Psoas muscle (tissue), 7 donors: ENCODE measurements at regions not wholly inside any gene's neighbourhood (a gene's known extent, or its start where the extent isn't known, plus 50 kb on each side); places are given as distances from the start of the nearest gene placed in this dataset.

Experiments
- ATAC-seq, 4 donors: fragments of 200-7000 bp; cut with Tn5 transposase; one replicate each; pipeline ENCODE4 v1.9.1; 2020; ENCODE audit warnings: moderate library complexity in 3 of 4, mild to moderate bottlenecking in 2 of 4
- DNase-seq, 2 donors: peaks; one replicate each; pipeline ENCODE4 v3.0.0-alpha.2; 2020
- H3K27ac ChIP-seq: fragments of 200-600 bp; one replicate; pipeline ENCODE4 v1.8.0; 2022
- H3K27me3 ChIP-seq, 3 donors: fragments of 200-600 bp in 1 of 3; one replicate each; pipeline versions ENCODE4 v1.6.1 to v1.8.0; 2013 to 2022; ENCODE audit warnings: low read length in 2 of 3, mild to moderate bottlenecking in 2 of 3, moderate library complexity in 1 of 3; ENCODE audit not compliant: insufficient read depth in 3 of 3
- H3K36me3 ChIP-seq, 2 donors: fragments of 200-600 bp in 1 of 2; one replicate each; pipeline versions ENCODE4 v1.6.1 to v1.8.0; 2013 to 2022; ENCODE audit warnings: low read depth in 1 of 2, mild to moderate bottlenecking in 1 of 2, moderate library complexity in 1 of 2; ENCODE audit not compliant: insufficient read depth in 1 of 2
- H3K4me1 ChIP-seq: fragments of 200-600 bp; one replicate; pipeline ENCODE4 v1.8.0; 2022
- H3K4me3 ChIP-seq: fragments of 200-600 bp; one replicate; pipeline ENCODE4 v1.8.0; 2022; ENCODE audit warnings: mild to moderate bottlenecking
- H3K9me3 ChIP-seq: fragments of 200-600 bp; one replicate; pipeline ENCODE4 v1.8.0; 2022
- WGBS, 3 donors: extraction: QIAGEN DNeasy Blood & Tissue Kit; methylation state at CpG; one replicate each; pipeline versions ENCODE4 v1.1.6 to v1.1.7; 2013; 5-methylcytosine and 5-hydroxymethylcytosine counted together
- intact Hi-C, 2 donors: fragments of 100-400 bp; cut with DNase I; formaldehyde crosslinking; loops; one replicate each; pipeline versions ENCODE4 v1.11.0 to v1.14.2; 2022
- TF ChIP-seq, protein P1 (sequence below): fragments of 200-600 bp; IDR thresholded peaks from one replicate; pipeline ENCODE4 v1.8.0; 2022; ENCODE audit warnings: antibody characterized with exemption
- donor health status: healthy with polysubstance abuse.
- donor health status: DM: no; HTN: no; CAD: no; lungs with moderate emphysema.
- donor health status: Bipolar disorder and iron deficiency.
- donor health status: healthy.
- donor health status: DM: yes; HTN: yes; CAD: no.
- donor health status: DM: no; HTN: no; CAD: no.
- donor health status: DM: yes; HTN: yes; CAD: no.

DNA sequence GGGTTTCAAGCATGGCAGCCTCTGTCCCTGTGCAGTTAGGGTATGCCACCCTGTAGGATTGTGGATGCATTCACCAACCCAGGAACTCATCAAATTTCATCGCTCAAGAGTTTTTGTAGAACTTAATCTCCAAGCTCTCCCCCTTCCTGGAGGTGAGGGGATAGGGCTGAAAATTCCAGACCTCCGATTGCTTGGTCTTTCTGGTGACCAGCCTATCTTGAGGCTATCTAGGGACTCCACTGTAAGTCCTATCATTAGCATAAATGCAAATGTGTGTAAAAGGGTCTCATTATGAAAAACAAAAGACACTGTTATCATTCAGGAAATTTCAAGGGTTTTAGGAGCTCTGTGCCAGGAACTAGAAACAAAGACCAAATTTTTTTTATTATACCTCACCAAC is 244.0 kb downstream of the DUSP6 start:
- H3K4me3 ChIP-seq, result no peak overlapping the region
- no peaks in the 10 kb centered on the region for H3K4me1 ChIP-seq
- H3K27me3 ChIP-seq, result no peaks in the 10 kb centered on the region
- DNase-seq (no peak), ATAC-seq (no peak)
- H3K27ac ChIP-seq, result no peak overlapping the region
- WGBS, 3 donors, result 89 to 96% (median 93%) methylated on average over 2 of the region's 2 CpGs
- intact Hi-C loops, result no loop called here
- H3K9me3 ChIP-seq, result no peaks in the 10 kb centered on the region
- H3K36me3 ChIP-seq, result no peaks in the 10 kb centered on the region
- TF ChIP-seq, protein P1, sequence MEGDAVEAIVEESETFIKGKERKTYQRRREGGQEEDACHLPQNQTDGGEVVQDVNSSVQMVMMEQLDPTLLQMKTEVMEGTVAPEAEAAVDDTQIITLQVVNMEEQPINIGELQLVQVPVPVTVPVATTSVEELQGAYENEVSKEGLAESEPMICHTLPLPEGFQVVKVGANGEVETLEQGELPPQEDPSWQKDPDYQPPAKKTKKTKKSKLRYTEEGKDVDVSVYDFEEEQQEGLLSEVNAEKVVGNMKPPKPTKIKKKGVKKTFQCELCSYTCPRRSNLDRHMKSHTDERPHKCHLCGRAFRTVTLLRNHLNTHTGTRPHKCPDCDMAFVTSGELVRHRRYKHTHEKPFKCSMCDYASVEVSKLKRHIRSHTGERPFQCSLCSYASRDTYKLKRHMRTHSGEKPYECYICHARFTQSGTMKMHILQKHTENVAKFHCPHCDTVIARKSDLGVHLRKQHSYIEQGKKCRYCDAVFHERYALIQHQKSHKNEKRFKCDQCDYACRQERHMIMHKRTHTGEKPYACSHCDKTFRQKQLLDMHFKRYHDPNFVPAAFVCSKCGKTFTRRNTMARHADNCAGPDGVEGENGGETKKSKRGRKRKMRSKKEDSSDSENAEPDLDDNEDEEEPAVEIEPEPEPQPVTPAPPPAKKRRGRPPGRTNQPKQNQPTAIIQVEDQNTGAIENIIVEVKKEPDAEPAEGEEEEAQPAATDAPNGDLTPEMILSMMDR, result no peak

DNA sequence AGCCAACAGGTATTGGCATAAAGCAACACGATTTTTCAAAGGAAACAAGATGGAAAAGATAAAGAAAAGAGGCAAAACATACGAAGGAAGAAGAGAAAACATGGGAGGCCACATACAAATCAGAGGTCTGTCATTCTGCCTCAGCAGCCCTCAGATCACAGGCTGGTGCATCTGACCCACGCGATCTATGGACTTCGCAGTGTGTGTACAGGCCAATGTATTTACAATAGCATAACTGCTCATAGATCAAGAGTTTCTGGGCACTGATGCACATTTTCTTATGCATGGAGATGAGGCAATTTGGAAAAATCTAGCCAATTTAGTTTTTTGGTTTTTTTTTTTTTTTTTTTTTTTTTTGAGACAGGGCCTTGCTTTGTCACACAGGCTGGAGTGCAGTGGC is 245.4 kb downstream of the DUSP6 start:
- TF ChIP-seq, protein P1, result no peak

DNA sequence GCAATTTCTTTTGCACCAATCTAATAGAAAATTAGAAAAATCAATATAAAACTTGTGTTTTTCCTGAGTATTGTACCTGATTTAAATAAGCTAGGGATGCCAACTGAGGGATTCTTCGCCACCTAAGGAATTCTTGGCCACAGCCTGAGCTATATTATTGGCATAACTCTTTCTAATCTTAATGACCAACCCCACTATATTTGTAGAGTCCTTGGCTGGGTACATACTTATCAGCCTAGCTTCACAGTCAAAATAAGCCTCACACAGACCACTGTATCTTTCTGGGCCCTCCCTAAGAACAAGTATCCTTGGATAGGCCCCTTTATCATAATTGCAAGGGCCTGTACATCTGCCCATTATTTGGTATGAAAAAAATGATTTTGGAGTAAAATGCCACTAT is 247.1 kb downstream of the DUSP6 start:
- H3K27me3 ChIP-seq, result no peaks in the 10 kb centered on the region
- H3K36me3 ChIP-seq, result no peaks in the 10 kb centered on the region
- H3K9me3 ChIP-seq, result no peaks in the 10 kb centered on the region
- ATAC-seq, result no peak
- 97 to 100% (median 100%) methylated on average over 1 of the region's 1 CpG for WGBS, 3 donors
- TF ChIP-seq, protein P1, result no peak
- intact Hi-C loops, result no loop called here
- H3K27ac ChIP-seq, result no peak overlapping the region
- H3K4me1 ChIP-seq, result no peaks in the 10 kb centered on the region
- no peak overlapping the region for H3K4me3 ChIP-seq
- no peak for DNase-seq

More for the DNA sequence above, 245.4 kb downstream of the DUSP6 start:
- ATAC-seq (no peak), DNase-seq (no peak)
- 85 to 92% (median 91%) methylated on average over 5 of the region's 5 CpGs for WGBS, 3 donors
- intact Hi-C loops, result no loop called here
- Histone ChIP-seq H3K27me3 (no peaks in the 10 kb centered on the region), H3K27ac (no peak overlapping the region), H3K36me3 (no peaks in the 10 kb centered on the region), H3K9me3 (no peaks in the 10 kb centered on the region), H3K4me1 (no peaks in the 10 kb centered on the region), H3K4me3 (no peak overlapping the region)

- TF ChIP-seq, protein P1, result no peak
- Histone ChIP-seq H3K9me3 (no peaks in the 10 kb centered on the region), H3K4me1 (no peaks in the 10 kb centered on the region), H3K27ac (no peak overlapping the region), H3K4me3 (no peak overlapping the region), H3K27me3 (no peaks in the 10 kb centered on the region), H3K36me3 (no peaks in the 10 kb centered on the region)
- ATAC-seq (no peak), DNase-seq (no peak)
- intact Hi-C loops, result no loop called here
- WGBS, 3 donors, result 65 to 71% (median 69%) methylated on average over 5 of the region's 5 CpGs
These were observed 248.5 kb downstream of the DUSP6 start for GRCh38 chr12:89103831-89104230.

DNA sequence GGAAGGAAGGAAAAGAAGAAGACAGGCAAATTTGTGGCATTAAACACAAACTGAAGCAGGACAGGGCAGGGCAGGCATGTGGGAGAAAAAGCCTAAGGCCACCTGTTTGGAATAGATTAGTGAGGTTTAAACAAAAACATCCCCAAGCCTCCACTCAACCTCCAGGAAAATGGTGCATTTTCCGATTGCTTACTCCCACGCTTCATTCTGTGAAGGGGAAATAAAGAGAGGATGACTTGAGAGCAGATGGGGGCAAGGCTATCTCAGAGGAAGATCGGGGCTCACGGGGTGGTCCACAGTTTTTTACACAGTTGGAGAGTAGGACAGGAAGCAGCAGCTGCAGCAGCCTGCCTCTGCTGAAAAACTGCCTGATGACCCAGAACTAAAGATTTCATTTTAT is 250.9 kb downstream of the DUSP6 start:
- Histone ChIP-seq H3K4me1 (no peaks in the 10 kb centered on the region), H3K4me3 (no peak overlapping the region), H3K9me3 (no peaks in the 10 kb centered on the region), H3K27ac (no peak overlapping the region), H3K36me3 (no peaks in the 10 kb centered on the region), H3K27me3 (no peaks in the 10 kb centered on the region)
- intact Hi-C loops, result no loop called here
- ATAC-seq, result no peak
- WGBS, 3 donors, result 19 to 28% (median 23%) methylated on average over 4 of the region's 4 CpGs
- TF ChIP-seq, protein P1, result no peak
- DNase-seq, result no peak
